GM19455 (cell line): ENCODE measurements at regions not wholly inside any gene's neighbourhood (a gene's known extent, or its start where the extent isn't known, plus 50 kb on each side); places are given as distances from the start of the nearest gene placed in this dataset.
A peak's percentile ranks its signal among the peaks of the same experiment; 100 is the strongest.

Experiments
- ATAC-seq: cut with Tn5 transposase; IDR thresholded peaks from one replicate; pipeline ENCODE4 v1.9.1; 2021; ENCODE audit not compliant: unreplicated experiment

- ATAC-seq, result no peak
These were observed 136.9 kb downstream of the SLC38A1 start for GRCh38 chr12:46131732-46132469.

- ATAC-seq, result no peak
These were observed 137.3 kb upstream of the SCAF11 start for GRCh38 chr12:46127656-46128055.

- ATAC-seq, result no peak
These were observed 135.8 kb upstream of the SCAF11 start for GRCh38 chr12:46126050-46126727.

DNA sequence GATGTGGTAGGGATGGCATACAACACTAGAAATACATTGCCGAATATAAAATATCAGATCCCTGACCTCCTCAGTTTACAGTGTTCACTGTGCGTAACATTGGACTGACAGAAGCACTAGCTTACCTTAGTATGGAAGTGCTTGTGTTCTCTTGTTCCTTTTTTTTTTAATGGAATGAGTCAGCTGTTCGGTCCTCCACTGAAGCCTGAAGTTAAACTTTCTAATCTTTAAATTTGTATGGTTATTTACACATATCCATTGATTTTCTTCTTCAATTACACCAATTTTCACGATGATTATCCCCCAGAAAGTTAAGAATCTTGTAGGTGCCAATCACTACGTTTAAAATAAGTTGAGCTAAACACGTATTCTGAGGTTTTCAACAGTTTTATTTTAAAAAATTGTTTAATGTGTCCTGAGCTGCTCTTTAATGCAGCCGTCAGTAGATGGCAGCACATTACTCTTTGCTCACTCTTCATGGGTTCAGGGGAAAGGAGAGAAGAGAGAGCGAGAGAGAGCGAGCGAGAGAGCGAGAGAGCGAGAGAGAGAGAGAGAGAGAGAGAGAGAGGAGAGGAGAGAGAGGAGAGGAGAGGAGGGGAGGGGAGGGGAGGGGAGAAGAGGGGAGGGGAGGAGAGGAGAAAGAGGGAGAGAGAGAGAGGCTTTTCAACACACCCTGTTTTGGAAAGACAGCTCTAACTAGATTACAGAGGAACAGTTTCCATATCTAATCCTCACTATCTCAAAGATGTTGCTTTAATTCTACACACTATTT, 134.7 kb upstream of the SCAF11 start:
- ATAC-seq, result peak; percentile 81

DNA sequence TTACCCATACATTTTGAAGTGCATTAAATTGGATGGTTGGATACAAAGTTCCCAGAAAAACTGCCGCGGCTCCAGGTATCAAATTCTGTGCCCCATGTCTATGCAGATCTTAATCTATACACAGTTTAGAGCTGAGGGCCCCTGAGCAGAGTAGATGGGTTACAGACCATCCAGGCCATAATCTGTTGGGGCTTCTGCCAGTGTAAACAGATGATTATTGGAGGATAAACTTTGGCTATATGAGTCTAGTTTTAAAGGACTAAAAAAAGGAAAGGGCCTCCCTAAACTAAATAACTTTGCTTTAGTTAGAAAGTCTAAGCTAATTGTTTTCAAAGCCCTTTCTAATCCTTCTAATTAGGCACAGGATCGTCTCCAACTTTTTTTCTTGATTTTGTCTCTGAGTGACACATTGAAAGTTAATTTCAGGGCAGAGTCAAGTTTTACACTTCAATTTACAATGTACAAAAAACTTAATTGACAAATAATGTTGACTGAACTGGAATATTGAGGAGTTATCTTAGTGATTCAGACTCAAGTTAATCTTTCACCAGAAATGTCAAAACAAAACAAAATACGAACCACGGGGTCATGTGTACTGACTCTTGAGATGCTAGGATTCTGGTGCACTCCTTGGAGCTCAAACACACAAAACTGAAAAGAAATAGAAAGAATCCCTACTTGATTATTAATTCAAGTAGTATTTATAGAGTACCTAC, 133.9 kb upstream of the SCAF11 start:
- ATAC-seq, result no peak

GRCh38 chr12:46112364-46112763, 122.0 kb upstream of the SCAF11 start:
- ATAC-seq, result no peak

DNA sequence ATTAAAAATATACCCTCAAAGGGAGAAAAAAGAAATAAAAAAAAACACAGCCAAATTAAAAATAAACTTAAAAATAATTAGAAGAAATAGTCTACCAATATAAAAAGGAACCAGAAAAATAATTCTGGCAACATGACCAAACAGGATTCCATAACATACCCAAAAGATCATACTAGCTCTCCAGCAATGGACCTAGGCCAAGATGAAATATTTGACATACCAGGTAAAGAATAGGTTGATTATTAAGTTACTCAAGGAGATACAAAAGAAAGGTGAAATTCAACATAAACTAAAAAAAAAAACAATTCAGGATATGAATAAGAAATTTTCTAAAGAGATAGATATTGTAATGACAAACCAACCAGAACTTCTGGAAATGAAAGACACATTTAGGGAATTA, 121.3 kb upstream of the SCAF11 start:
- no peak for ATAC-seq

GRCh38 chr12:46110928-46111699, 120.7 kb upstream of the SCAF11 start:
- no peak for ATAC-seq

- no peak for ATAC-seq
These were observed 119.8 kb upstream of the SCAF11 start for GRCh38 chr12:46110223-46110611.

DNA sequence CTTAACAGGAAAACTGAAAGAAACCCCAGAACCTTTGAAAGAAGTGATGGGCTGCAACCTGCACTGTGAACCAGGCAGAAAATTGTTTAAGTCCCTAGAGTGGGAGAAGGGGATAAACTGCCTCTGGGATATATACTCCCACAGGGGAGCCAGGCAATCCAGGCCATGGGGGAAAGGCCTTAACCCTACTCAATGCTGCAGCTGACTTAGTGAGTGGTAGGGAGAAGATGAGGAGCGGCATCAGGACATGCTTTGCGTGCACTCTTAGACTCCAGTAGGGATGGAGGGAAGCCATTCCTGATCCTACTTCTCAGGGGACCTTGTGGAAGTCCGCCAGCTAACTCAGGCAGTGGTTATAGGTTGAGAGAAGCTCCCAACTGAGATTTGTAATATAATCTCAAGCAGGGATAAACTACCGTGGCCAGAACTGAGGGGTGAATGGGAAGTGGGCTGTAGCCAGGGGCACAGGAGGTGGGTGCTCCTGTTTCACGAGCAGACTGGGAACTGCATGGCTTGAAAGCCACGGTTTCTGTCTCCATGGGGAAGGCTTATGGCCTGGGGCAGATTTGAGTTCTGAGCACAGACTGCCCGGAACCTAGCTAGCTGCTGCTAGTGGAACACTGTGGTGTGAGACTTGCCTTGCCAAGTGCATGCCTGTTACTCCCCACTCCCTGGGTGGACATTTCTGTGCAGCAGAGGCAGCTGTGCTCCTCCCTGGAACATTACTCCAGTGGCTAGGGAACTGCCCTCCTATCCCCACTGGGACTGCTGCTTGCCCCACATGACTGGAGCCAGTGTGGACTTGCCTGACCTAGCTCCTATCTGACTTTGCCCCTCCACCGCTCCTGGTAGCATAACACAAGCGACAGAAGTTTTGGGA, 119.2 kb upstream of the SCAF11 start:
- no peak for ATAC-seq

DNA sequence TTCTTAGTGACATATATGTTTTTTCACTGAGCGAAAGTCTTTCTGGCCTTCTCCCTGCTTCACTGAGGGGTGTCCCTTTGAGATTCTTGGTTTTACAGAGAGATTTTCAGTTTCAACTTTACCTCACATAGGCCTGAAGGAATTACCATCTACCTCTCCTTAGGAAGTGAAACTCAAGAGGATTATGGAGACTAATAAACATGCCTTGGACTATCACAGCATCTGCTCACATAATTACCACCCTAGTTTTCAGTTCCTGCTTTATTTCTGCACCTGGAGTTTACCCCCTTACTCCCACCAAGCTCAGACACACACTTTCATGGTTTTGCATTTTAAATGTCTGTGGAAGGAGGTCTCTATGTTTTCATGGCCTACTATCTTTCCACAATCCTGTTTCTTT, 118.3 kb upstream of the SCAF11 start:
- peak; percentile 89 for ATAC-seq

DNA sequence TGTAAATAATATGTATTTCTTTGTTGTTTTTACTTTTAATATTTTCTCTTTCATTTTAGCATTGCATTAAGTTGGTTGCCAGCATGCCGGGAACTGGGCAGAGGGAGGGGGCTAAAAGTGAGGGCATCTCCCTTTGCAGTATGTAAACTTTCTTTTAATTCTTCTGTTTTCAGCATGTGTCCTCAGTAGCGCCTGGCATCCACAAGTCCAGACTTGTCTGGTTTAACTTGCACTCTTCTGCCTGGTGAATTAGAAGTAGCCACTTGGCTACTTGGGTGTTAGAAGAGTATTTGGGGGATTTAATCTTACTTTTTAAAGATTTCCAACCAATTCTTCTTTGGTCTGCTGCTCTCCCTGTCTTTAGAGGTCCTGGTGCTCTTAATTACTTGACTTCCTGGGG, 117.2 kb upstream of the SCAF11 start:
- no peak for ATAC-seq

- ATAC-seq, result no peak
These were observed 115.4 kb upstream of the SCAF11 start for GRCh38 chr12:46105735-46106134.

DNA sequence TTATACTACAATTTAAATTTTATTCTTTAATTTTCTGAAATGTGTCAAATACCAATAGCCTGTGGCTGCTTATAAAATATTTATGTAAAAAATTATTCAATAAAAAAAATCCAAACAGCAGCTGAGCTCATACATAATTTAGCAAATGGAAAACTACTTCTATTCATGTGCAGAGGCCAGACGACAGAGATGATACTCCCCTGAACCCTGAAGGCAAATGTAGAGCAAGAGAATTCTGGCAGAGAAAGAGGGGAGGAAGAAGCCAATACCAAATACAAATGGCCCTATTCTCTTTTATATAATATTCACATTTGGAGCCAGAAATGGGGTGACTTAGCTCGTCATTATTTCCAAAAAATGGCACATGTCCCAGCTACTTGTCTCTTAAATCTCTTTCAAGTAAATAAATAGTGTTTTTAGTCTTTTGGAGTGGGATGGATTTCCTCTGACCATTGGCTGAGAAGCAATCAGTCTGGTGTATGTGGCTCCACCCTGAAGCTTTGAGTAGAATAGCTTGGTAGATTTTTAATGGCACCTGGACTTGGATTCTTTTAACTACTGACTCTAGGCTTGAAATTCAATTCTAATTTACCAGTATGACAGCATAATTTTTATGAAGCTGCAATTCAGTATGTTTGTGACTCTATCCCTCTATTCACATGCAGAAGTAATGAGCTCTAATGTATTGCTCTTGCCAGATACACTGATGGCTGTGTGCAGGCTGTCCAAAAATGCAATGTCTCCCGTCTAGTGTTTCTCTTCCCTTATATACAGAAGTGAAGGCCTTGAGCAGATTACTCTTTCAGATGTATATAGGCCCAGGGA, 113.4 kb upstream of the SCAF11 start:
- ATAC-seq, result no peak

DNA sequence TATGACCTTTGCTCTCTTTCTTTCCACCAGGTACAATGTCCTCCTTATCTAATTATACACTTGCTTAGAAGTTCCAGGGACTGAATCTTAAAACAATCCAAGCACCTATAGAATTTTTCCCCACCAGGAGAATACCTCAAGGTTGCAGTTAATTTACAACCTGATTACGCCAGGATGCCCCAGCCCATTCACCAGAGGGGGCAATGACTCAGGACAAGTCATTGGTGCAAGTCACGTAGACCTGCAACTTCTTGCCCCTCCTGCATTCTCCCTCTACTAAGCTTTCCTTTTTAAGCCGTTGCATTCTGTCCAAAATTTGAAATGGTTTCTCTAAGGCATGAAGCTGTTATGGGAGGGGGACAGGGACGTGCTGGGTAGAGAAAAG, 111.1 kb upstream of the SCAF11 start:
- ATAC-seq, result no peak

DNA sequence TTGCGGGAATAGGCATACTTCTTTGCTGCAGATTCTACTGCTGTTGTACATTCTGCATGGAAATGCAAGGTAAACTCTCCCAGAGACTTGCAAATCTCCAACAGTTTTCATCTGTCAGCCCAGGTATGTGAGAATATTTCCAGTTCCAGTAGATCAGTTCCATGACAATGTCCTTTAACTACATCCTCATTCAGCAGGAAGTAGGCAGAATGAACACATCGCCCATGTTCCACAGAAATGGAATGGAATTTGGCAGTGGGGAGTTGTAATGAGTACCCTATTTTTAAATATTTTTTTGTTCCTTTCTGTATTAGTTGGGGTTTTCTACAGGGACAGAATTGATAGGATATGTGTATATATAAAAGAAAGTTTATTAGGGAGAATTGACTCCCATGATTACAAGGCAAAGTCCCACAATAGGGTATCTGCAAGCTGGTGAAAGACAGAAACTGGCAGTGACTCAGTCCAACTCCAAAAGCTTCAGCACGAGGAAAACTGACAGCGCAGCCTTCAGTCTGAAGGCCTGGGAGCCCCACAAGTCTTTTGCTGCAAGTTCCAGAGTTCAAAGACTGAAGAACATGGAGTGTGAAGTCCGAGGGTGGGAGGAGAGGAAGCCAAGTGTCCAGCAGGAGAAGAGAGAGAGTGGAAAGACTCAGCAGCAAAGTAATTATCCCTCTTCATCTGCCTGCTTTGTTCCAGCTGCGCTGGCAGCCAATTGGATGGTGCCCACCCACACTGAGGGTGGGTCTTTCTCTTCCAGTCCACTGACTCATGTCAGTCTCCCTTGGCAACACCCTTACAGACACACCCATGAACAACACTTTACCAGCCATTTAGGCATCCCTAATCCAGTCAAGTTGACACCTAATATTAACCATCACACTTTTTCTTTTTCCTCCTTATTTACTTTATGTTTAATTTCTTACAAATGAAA, 110.4 kb upstream of the SCAF11 start:
- ATAC-seq, result no peak

DNA sequence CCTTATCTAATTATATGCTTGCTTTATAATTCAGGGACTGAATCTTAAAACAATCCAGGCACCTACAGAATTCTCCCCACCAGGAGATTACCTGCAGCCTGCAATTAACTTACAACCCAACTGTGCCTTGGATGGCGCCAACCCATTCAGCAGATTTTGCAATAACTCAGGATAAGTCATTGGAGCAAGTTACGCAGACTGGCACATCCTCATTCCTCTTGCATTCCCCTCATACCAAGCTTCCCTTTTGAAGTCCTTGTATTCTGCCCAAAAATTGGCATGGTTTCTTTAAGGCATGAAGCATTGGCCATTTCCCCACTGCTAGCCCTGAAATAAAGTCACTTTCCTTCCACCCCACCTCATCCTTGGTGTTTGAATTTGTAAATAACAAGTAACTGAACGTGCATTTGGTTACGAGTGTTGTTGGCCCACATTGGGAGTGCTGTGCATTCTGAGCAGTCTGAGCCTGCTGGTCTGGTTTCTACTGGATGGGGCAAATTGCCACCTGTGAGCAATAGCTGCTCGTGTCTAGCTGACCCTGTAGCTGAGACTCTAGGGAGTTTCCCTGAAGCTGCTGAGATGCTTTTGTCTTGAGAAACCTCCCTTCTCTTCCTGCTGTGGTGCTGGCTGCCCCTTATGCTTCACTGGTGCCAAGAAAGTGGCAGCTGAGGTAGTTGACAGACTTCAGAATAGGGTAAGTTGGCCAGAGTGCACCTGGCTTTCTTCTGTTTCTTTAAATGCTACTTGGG, 99.2 kb upstream of the SCAF11 start:
- ATAC-seq, result no peak
